BLaER1 (cell line): ENCODE measurements at regions not wholly inside any gene's neighbourhood (a gene's known extent, or its start where the extent isn't known, plus 50 kb on each side); places are given as distances from the start of the nearest gene placed in this dataset.

Experiments used
- H3K27ac ChIP-seq: shearing (Covaris generic); formaldehyde crosslinking; 2 replicates; pipeline ENCODE4 v1.8.1; 2022
- H3K27me3 ChIP-seq: shearing (Covaris generic); formaldehyde crosslinking; 2 replicates; pipeline ENCODE4 v1.8.1; 2022
- H3K36me3 ChIP-seq: shearing (Covaris generic); formaldehyde crosslinking; 2 replicates; pipeline ENCODE4 v1.8.1; 2022
- H3K4me1 ChIP-seq: shearing (Covaris generic); formaldehyde crosslinking; 2 replicates; pipeline ENCODE4 v1.8.1; 2022
- H3K4me2 ChIP-seq: shearing (Covaris generic); formaldehyde crosslinking; 2 replicates; pipeline ENCODE4 v1.8.1; 2022
- H3K4me3 ChIP-seq: shearing (Covaris generic); formaldehyde crosslinking; 2 replicates; pipeline ENCODE4 v1.8.1; 2022
- H3K9ac ChIP-seq: shearing (Covaris generic); formaldehyde crosslinking; 2 replicates; pipeline ENCODE4 v1.8.1; 2022
- H3K9me3 ChIP-seq: shearing (Covaris generic); formaldehyde crosslinking; 2 replicates; pipeline ENCODE4 v1.8.1; 2022
- H4K20me1 ChIP-seq: shearing (Covaris generic); formaldehyde crosslinking; 2 replicates; pipeline ENCODE4 v1.8.1; 2022
- Cebpa-rat ChIP-seq: shearing (Covaris generic); IDR thresholded peaks from 2 replicates; pipeline ENCODE4 v1.8.1; 2022

DNA sequence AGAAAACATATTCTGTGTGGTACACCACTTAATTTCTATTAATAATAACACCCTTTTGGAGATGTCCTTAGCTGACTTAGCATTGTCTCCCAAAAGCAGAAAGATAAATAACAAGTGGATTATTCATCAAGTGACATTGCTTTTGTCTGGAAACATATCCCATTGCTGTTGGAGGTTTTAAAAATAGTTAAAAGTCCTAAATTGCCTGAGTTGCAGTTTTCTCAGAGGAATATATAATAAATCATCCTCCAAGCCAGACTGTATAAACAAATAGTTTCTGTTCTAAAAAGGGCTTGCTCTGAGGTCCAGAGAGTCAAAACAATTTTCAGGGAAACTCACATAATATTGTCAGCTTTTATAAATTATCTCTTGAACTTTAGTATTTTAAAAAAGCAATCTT lies 60.4 kb upstream of the CD96 start:
- Histone ChIP-seq H3K36me3 (no peaks in the 10 kb centered on the region), H3K4me3 (no peak overlapping the region), H4K20me1 (no peaks in the 10 kb centered on the region), H3K4me1 (no peaks in the 10 kb centered on the region), H3K27me3 (no peaks in the 10 kb centered on the region), H3K4me2 (no peak overlapping the region), H3K27ac (no peak overlapping the region), H3K9ac (no peak overlapping the region), H3K9me3 (no peaks in the 10 kb centered on the region)
- no peak for TF ChIP-seq Cebpa-rat

DNA sequence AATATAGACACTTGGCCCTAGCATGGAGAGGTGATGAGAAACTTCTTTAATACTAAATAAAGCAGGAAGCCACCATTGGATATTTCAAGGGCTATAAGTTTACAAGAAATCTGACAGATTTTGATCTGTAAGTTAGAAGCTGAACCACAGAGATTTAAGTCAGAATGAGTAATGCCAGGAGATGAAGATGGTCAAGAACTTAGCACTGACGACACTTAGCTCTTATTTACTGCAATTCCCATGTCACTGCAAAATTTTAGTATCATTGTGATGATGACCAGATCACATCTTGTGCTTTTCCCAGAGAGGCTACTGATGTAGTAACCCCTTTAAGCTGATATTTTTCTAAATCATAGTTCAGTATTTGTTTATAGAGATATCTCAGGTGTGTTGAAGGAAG lies 59.4 kb upstream of the CD96 start:
- Histone ChIP-seq H3K27ac (no peak overlapping the region), H3K36me3 (no peaks in the 10 kb centered on the region), H4K20me1 (no peaks in the 10 kb centered on the region), H3K9me3 (no peaks in the 10 kb centered on the region), H3K4me2 (no peak overlapping the region), H3K9ac (no peak overlapping the region), H3K4me3 (no peak overlapping the region), H3K4me1 (no peaks in the 10 kb centered on the region), H3K27me3 (no peaks in the 10 kb centered on the region)
- no peak for TF ChIP-seq Cebpa-rat

DNA sequence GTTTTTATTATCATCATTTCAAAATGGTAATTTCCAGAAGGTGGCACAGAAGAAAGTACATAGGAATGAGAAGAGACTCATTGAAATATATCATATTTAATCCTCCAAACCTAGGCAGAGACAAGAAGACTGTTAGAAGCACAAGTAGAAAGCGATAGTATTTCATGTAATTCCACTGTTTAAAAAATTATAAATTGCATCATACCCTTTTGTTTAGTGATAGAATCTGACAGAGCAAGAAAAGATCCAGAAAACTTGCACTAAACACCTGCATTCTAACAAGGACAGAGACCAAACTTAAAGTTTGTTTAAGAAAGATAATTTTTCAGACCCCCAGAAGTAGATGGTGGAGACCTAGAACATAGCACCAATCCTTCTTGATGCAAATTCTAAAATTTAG lies 56.9 kb upstream of the CD96 start:
- H3K27ac ChIP-seq = no peak overlapping the region
- TF ChIP-seq Cebpa-rat = no peak
- no peak overlapping the region for H3K9ac ChIP-seq
- H3K4me1 ChIP-seq = no peaks in the 10 kb centered on the region
- no peak overlapping the region for H3K4me3 ChIP-seq
- H3K9me3 ChIP-seq = no peaks in the 10 kb centered on the region
- no peaks in the 10 kb centered on the region for H3K36me3 ChIP-seq
- H4K20me1 ChIP-seq = no peaks in the 10 kb centered on the region
- H3K27me3 ChIP-seq = no peaks in the 10 kb centered on the region
- no peak overlapping the region for H3K4me2 ChIP-seq
